ENCODE measurements at regions not wholly inside any gene's neighbourhood (a gene's known extent, or its start where the extent isn't known, plus 50 kb on each side); places are given as distances from the start of the nearest gene placed in this dataset.

- TF ChIP-seq MEF2D (tag; conservative IDR thresholded peaks at IDR 0.05; ENCODE audit: low read depth): no peak
- TF ChIP-seq DEAF1 (CRISPR knock-in tag; IDR thresholded peaks at IDR 0.05): no peak
- no peak for TF ChIP-seq HIVEP1 (CRISPR knock-in tag; IDR thresholded peaks at IDR 0.05)
- no peak for TF ChIP-seq PURB (CRISPR knock-in tag; IDR thresholded peaks at IDR 0.05; ENCODE audit: low read depth)
- TF ChIP-seq RBFOX2 (IDR thresholded peaks at IDR 0.05; ENCODE audit: low read depth, low read length): no peak
- no peak for TF ChIP-seq ZNF668 (CRISPR knock-in tag; IDR thresholded peaks at IDR 0.05)
- TF ChIP-seq, protein P1, sequence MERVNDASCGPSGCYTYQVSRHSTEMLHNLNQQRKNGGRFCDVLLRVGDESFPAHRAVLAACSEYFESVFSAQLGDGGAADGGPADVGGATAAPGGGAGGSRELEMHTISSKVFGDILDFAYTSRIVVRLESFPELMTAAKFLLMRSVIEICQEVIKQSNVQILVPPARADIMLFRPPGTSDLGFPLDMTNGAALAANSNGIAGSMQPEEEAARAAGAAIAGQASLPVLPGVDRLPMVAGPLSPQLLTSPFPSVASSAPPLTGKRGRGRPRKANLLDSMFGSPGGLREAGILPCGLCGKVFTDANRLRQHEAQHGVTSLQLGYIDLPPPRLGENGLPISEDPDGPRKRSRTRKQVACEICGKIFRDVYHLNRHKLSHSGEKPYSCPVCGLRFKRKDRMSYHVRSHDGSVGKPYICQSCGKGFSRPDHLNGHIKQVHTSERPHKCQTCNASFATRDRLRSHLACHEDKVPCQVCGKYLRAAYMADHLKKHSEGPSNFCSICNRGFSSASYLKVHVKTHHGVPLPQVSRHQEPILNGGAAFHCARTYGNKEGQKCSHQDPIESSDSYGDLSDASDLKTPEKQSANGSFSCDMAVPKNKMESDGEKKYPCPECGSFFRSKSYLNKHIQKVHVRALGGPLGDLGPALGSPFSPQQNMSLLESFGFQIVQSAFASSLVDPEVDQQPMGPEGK (CRISPR knock-in tag; IDR thresholded peaks at IDR 0.05; ENCODE audit: borderline replicate concordance): no peak
Measured at GRCh38 chr9:2303056-2303455, 287.9 kb downstream of the SMARCA2 start (continued).

GRCh38 chr9:2307480-2307879 is 292.3 kb downstream of the SMARCA2 start:
- Histone ChIP-seq H3K4me2 (ENCODE audit: insufficient read depth, low read length) (no peak overlapping the region), H2AFZ (ENCODE audit: low read depth, low read length) (no peak overlapping the region), H3K9ac (ENCODE audit: insufficient read depth in 1 of 2, low read depth in 2 of 2, low read length in 2 of 2) (no peak overlapping the region), H3K79me2 (ENCODE audit: control insufficient read depth, insufficient read depth, low read length) (no peaks in the 10 kb centered on the region), H3K9me1 (ENCODE audit: control insufficient read depth, insufficient read depth, low read length) (no peaks in the 10 kb centered on the region), H3K27me3 (ENCODE audit: control insufficient read depth in 2 of 2, insufficient read depth in 2 of 2, low read length in 2 of 2) (no peaks in the 10 kb centered on the region), H4K20me1 (replicated peaks; ENCODE audit: control insufficient read depth, insufficient read depth, low read length) (no peaks in the 10 kb centered on the region), H3K9me3 (replicated peaks; ENCODE audit: control insufficient read depth, insufficient read depth, low read depth, low read length) (no peaks in the 10 kb centered on the region), H3K27ac (ENCODE audit: extremely low read depth, low read depth, low read length) (no peak overlapping the region), H3K4me3 (no peak overlapping the region), H3K36me3 (ENCODE audit: control insufficient read depth, insufficient read depth, low read length) (no peaks in the 10 kb centered on the region), H3K4me1 (replicated peaks in 1 of 2; ENCODE audit: control insufficient read depth in 2 of 2, insufficient read depth in 2 of 2, low read length in 2 of 2) (no peaks in the 10 kb centered on the region)
- no peak for ATAC-seq
- ChIA-PET POLR2A (no interaction called here), CTCF (ENCODE audit: low intra/inter-chr PET ratio) (interaction anchor here (0.7 kb wide), 1 partner anchor 325 kb away, joined by 3 read pairs; no protein-coding TSS in a partner anchor)
- intact Hi-C loops (cut with micrococcal nuclease) (no loop called here), in situ Hi-C loops (cut with MboI) (no loop called here)
- no TSS peak for BruUV-seq (replicated peaks)
- 0% methylated on average over 4 of the region's 4 CpGs for WGBS (ENCODE audit: insufficient coverage, low coverage, missing lambda C conversion rate)
- no peak for DNase-seq (ENCODE audit: extremely low read depth in 1 of 4, low spot score in 3 of 4)
- FAIRE-seq: no peak
- TF ChIP-seq ZBTB17 (CRISPR knock-in tag; IDR thresholded peaks at IDR 0.05): no peak
- TF ChIP-seq MAX (CRISPR knock-in tag; IDR thresholded peaks at IDR 0.05): no peak
- no peak for TF ChIP-seq SRSF9 (IDR thresholded peaks at IDR 0.05; ENCODE audit: borderline replicate concordance, low read depth, low read length)
- TF ChIP-seq GTF3C2 (IDR thresholded peaks at IDR 0.05; ENCODE audit: borderline replicate concordance, extremely low read depth, insufficient read length): no peak
- TF ChIP-seq ZC3H8 (IDR thresholded peaks at IDR 0.05): no peak
- TF ChIP-seq TOE1 (IDR thresholded peaks at IDR 0.05; ENCODE audit: borderline replicate concordance): no peak
- no peak for TF ChIP-seq TOE1 (CRISPR knock-in tag; IDR thresholded peaks at IDR 0.05; ENCODE audit: borderline replicate concordance, low read depth)
- no peak for TF ChIP-seq STAT5A (IDR thresholded peaks at IDR 0.05; ENCODE audit: borderline replicate concordance, low read length)
- TF ChIP-seq PHF20 (IDR thresholded peaks at IDR 0.05; ENCODE audit: partially characterized antibody): no peak
- TF ChIP-seq PTRF (tag; IDR thresholded peaks at IDR 0.05): no peak
